HEK293 (cell line): ENCODE measurements at regions not wholly inside any gene's neighbourhood (a gene's known extent, or its start where the extent isn't known, plus 50 kb on each side); places are given as distances from the start of the nearest gene placed in this dataset.
A peak's percentile ranks its signal among the peaks of the same experiment; 100 is the strongest.

Experiments used
- CTCF ChIA-PET: fragments of 350-600 bp; formaldehyde crosslinking; extraction: SDS; loops from one replicate; lab custom pipeline; 2021; ENCODE audit warnings: antibody characterized with exemption; lab: Yijun Ruan, JAX
- POLR2A ChIA-PET: fragments of 300-600 bp; formaldehyde crosslinking; extraction: SDS; loops from one replicate; lab custom pipeline; 2020; ENCODE audit warnings: antibody characterized with exemption, inconsistent platforms; lab: Yijun Ruan, JAX
- H3K27ac ChIP-seq: fragments of 200-500 bp; sonication (Bioruptor generic); 2 replicates; pipeline ENCODE4 v1.5.1; 2014; ENCODE audit warnings: low read depth, low read length, control low read depth, inconsistent platforms; ENCODE audit errors: extremely low read depth
- H3K36me3 ChIP-seq, 2 experiments: fragments of 200-500 bp in 1 of 2; sonication (Bioruptor generic) in 1 of 2; 1 replicate in 1 of 2; 2 replicates in 1 of 2; pipeline ENCODE4 v1.5.1; 2014 to 2017; ENCODE audit warnings: inconsistent platforms in 2 of 2, low read length in 2 of 2; ENCODE audit not compliant: control insufficient read depth in 2 of 2, insufficient read depth in 1 of 2
- H3K4me1 ChIP-seq: fragments of 200-500 bp; sonication (Bioruptor generic); 2 replicates; pipeline ENCODE4 v1.5.1; 2014; ENCODE audit warnings: mild to moderate bottlenecking, low read length, inconsistent platforms; ENCODE audit not compliant: control insufficient read depth, insufficient read depth
- H3K4me3 ChIP-seq: 2 replicates; pipeline ENCODE4 v1.5.1; 2011; ENCODE audit warnings: low read depth, mild to moderate bottlenecking, control low read depth, low read length, moderate library complexity
- H3K9me3 ChIP-seq: fragments of 200-500 bp; sonication (Bioruptor generic); 2 replicates; pipeline ENCODE4 v1.5.1; 2014; ENCODE audit warnings: low read depth, low read length, inconsistent platforms; ENCODE audit not compliant: control insufficient read depth, insufficient read depth
- BCL11A ChIP-seq: fragments of 450-650 bp; formaldehyde crosslinking; IDR thresholded peaks from 2 replicates; pipeline ENCODE4 v1.5.1; 2016; ENCODE audit warnings: low read depth, missing biosample characterization, missing genetic modification characterization
- HOXD13 ChIP-seq: sonication (generic); formaldehyde crosslinking; IDR thresholded peaks from 2 replicates; pipeline ENCODE4 v1.8.0; 2022; ENCODE audit warnings: missing genetic modification reagents, borderline replicate concordance
- KLF10 ChIP-seq: fragments of 450-650 bp; IDR thresholded peaks from 2 replicates; pipeline ENCODE4 v1.5.1; 2018; ENCODE audit warnings: missing biosample characterization, mild to moderate bottlenecking, missing genetic modification characterization
- PRDM10 ChIP-seq: fragments of 450-650 bp; formaldehyde crosslinking; IDR thresholded peaks from 2 replicates; pipeline ENCODE4 v1.5.1; 2016; ENCODE audit warnings: missing biosample characterization, missing genetic modification characterization
- ZBTB17 ChIP-seq: fragments of 450-650 bp; formaldehyde crosslinking; IDR thresholded peaks from 2 replicates; pipeline ENCODE4 v1.5.1; 2016; ENCODE audit warnings: missing biosample characterization, missing genetic modification characterization
- ZFP69B ChIP-seq: fragments of 450-650 bp; formaldehyde crosslinking; IDR thresholded peaks from 2 replicates; pipeline ENCODE4 v1.5.1; 2016; ENCODE audit warnings: missing biosample characterization, missing genetic modification characterization
- ZNF146 ChIP-seq: fragments of 450-650 bp; formaldehyde crosslinking; IDR thresholded peaks from 2 replicates; pipeline ENCODE4 v1.5.1; 2016; ENCODE audit warnings: missing biosample characterization, missing genetic modification characterization
- ZNF18 ChIP-seq: fragments of 450-650 bp; formaldehyde crosslinking; IDR thresholded peaks from 2 replicates; pipeline ENCODE4 v1.5.1; 2016; ENCODE audit warnings: missing biosample characterization, missing genetic modification characterization
- ZNF223 ChIP-seq: fragments of 450-650 bp; formaldehyde crosslinking; IDR thresholded peaks from 2 replicates; pipeline ENCODE4 v1.5.1; 2016; ENCODE audit warnings: missing biosample characterization, missing genetic modification characterization
- ZNF585B ChIP-seq: fragments of 450-650 bp; formaldehyde crosslinking; IDR thresholded peaks from 2 replicates; pipeline ENCODE4 v1.5.1; 2016; ENCODE audit warnings: missing biosample characterization, missing genetic modification characterization
- ZNF792 ChIP-seq: fragments of 450-650 bp; formaldehyde crosslinking; IDR thresholded peaks from 2 replicates; pipeline ENCODE4 v1.5.1; 2016; ENCODE audit warnings: missing biosample characterization, missing genetic modification characterization
- ZNF830 ChIP-seq: fragments of 450-650 bp; IDR thresholded peaks from 2 replicates; pipeline ENCODE4 v1.5.0; 2018; ENCODE audit warnings: missing biosample characterization, missing genetic modification characterization, low read depth, mild to moderate bottlenecking, moderate library complexity
- TF ChIP-seq, protein P1 (sequence below): fragments of 450-650 bp; formaldehyde crosslinking; IDR thresholded peaks from 2 replicates; pipeline ENCODE4 v1.5.1; 2016; ENCODE audit warnings: missing biosample characterization, missing genetic modification characterization, low read depth
- TF ChIP-seq, protein P2 (sequence below): fragments of 450-650 bp; formaldehyde crosslinking; IDR thresholded peaks from 2 replicates; pipeline ENCODE4 v1.5.1; 2016; ENCODE audit warnings: missing biosample characterization, missing genetic modification characterization, borderline replicate concordance
- TF ChIP-seq, protein P3 (sequence below): IDR thresholded peaks from 2 replicates; pipeline ENCODE4 v1.6.1; 2011; ENCODE audit warnings: mild to moderate bottlenecking, low read depth, low read length, borderline replicate concordance

- POLR2A ChIA-PET = no interaction called here
- H3K4me3 ChIP-seq = no peak overlapping the region
- no peaks in the 10 kb centered on the region for H3K36me3 ChIP-seq
- CTCF ChIA-PET = no interaction called here
- TF ChIP-seq ZNF585B (tag by site-specific recombination) = no peak
- TF ChIP-seq, protein P1, sequence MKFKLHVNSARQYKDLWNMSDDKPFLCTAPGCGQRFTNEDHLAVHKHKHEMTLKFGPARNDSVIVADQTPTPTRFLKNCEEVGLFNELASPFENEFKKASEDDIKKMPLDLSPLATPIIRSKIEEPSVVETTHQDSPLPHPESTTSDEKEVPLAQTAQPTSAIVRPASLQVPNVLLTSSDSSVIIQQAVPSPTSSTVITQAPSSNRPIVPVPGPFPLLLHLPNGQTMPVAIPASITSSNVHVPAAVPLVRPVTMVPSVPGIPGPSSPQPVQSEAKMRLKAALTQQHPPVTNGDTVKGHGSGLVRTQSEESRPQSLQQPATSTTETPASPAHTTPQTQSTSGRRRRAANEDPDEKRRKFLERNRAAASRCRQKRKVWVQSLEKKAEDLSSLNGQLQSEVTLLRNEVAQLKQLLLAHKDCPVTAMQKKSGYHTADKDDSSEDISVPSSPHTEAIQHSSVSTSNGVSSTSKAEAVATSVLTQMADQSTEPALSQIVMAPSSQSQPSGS (tag by site-specific recombination) = no peak
- no peak for TF ChIP-seq HOXD13
- TF ChIP-seq ZNF830 (tag by site-specific recombination) = no peak
- no peak for TF ChIP-seq ZNF18 (tag by site-specific recombination)
- TF ChIP-seq ZBTB17 = no peak
- TF ChIP-seq, protein P2, sequence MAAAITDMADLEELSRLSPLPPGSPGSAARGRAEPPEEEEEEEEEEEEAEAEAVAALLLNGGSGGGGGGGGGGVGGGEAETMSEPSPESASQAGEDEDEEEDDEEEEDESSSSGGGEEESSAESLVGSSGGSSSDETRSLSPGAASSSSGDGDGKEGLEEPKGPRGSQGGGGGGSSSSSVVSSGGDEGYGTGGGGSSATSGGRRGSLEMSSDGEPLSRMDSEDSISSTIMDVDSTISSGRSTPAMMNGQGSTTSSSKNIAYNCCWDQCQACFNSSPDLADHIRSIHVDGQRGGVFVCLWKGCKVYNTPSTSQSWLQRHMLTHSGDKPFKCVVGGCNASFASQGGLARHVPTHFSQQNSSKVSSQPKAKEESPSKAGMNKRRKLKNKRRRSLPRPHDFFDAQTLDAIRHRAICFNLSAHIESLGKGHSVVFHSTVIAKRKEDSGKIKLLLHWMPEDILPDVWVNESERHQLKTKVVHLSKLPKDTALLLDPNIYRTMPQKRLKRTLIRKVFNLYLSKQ (tag by site-specific recombination) = no peak
- TF ChIP-seq KLF10 (tag by site-specific recombination) = no peak
- TF ChIP-seq ZFP69B (tag by site-specific recombination) = no peak
- no peak for TF ChIP-seq ZNF223
- TF ChIP-seq, protein P3, sequence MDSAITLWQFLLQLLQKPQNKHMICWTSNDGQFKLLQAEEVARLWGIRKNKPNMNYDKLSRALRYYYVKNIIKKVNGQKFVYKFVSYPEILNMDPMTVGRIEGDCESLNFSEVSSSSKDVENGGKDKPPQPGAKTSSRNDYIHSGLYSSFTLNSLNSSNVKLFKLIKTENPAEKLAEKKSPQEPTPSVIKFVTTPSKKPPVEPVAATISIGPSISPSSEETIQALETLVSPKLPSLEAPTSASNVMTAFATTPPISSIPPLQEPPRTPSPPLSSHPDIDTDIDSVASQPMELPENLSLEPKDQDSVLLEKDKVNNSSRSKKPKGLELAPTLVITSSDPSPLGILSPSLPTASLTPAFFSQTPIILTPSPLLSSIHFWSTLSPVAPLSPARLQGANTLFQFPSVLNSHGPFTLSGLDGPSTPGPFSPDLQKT = no peak
- TF ChIP-seq ZNF792 = no peak
- no peak for TF ChIP-seq ZNF146 (tag by site-specific recombination)
- H3K4me1 ChIP-seq = 0 out of 2 replicates have a peak, but pooled peaks cover 3% of the 10 kb centered on the region
- no peak overlapping the region for H3K27ac ChIP-seq
- no peaks in the 10 kb centered on the region for H3K9me3 ChIP-seq
These were observed 1076.8 kb downstream of the TUSC7 start for GRCh38 chr3:117786349-117786748.

DNA sequence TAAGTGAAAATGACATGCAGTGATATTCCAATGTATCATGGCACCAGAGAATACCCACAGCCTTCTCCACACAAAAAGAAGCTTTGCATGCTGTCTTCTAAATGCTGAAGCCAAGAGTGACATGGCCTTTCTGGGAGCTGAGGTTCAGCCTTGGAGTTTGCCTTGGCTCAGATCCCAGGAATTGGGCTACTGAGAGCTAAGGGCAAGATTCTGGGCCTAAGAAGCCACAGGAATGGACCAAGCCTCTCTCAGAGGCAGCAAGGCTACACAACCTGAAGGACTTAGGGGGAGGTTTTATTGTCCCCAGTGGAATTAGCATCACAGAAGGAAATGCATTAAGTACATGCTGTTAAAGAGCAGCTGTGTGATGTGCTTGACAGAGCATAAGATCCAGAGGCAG is 1078.5 kb downstream of the TUSC7 start:
- H3K4me3 ChIP-seq = no peak overlapping the region
- no peak overlapping the region for H3K27ac ChIP-seq
- H3K4me1 ChIP-seq = 0 out of 2 replicates have a peak, but pooled peaks cover 3% of the 10 kb centered on the region
- H3K36me3 ChIP-seq = no peaks in the 10 kb centered on the region
- no peaks in the 10 kb centered on the region for H3K9me3 ChIP-seq
- CTCF ChIA-PET = interaction anchor here (0.6 kb wide), 1 partner anchor 80 kb away, joined by 3 read pairs; no protein-coding TSS in a partner anchor
- TF ChIP-seq BCL11A (tag by site-specific recombination) (no peak), PRDM10 (peak; percentile 51)
- POLR2A ChIA-PET = no interaction called here
